Panc1 (cell line): ENCODE measurements at regions not wholly inside any gene's neighbourhood (a gene's known extent, or its start where the extent isn't known, plus 50 kb on each side); places are given as distances from the start of the nearest gene placed in this dataset.

ENCODE experiments used
- CTCF ChIP-seq: fragments of 450-650 bp; IDR thresholded peaks from 2 replicates; pipeline ENCODE4 v1.5.1; 2017; ENCODE audit warnings: mild to moderate bottlenecking
- POLR2AphosphoS5 ChIP-seq: IDR thresholded peaks from 2 replicates; pipeline ENCODE4 v1.6.1; 2012; ENCODE audit warnings: mild to moderate bottlenecking, low read depth, low read length, moderate library complexity
- SIN3A ChIP-seq: IDR thresholded peaks from 2 replicates; pipeline ENCODE4 v1.6.1; 2012; ENCODE audit warnings: low read depth, mild to moderate bottlenecking, low read length, moderate library complexity, borderline replicate concordance; ENCODE audit not compliant: insufficient read depth
- TCF7L2 ChIP-seq: IDR thresholded peaks from 2 replicates; pipeline ENCODE4 v1.6.1; 2011; ENCODE audit warnings: mild to moderate bottlenecking, low read depth, low read length, inconsistent platforms
- TF ChIP-seq, protein P1 (sequence below), 2 experiments: IDR thresholded peaks; 2 replicates each; pipeline ENCODE4 v1.6.1; 2011 to 2012; ENCODE audit warnings: low read depth in 2 of 2, control low read depth in 1 of 2, low read length in 1 of 2, mild to moderate bottlenecking in 1 of 2, moderate library complexity in 1 of 2; ENCODE audit not compliant: insufficient read depth in 1 of 2

DNA sequence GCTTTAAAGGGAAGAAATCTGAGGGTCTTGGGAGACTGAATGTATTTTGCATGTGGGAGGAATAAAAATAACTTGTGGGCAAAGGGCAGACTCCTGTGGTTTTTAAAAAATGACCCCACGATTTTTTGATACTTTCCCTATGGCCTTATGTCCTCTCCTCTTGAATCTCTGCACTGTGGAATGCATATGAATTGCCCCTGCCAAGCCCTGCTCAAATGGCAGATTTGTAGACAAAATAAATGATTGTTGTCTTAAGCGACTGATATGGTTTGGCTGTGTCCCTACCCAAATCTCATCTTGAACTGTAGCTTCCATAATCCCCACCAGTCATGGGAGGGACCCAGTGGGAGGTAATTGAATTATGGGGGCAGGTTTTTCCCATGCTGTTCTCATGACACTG, 223.8 kb downstream of the DACT1 start:
- TF ChIP-seq CTCF (no peak), POLR2AphosphoS5 (no peak), TCF7L2 (no peak), SIN3A (no peak)
- TF ChIP-seq, protein P1, sequence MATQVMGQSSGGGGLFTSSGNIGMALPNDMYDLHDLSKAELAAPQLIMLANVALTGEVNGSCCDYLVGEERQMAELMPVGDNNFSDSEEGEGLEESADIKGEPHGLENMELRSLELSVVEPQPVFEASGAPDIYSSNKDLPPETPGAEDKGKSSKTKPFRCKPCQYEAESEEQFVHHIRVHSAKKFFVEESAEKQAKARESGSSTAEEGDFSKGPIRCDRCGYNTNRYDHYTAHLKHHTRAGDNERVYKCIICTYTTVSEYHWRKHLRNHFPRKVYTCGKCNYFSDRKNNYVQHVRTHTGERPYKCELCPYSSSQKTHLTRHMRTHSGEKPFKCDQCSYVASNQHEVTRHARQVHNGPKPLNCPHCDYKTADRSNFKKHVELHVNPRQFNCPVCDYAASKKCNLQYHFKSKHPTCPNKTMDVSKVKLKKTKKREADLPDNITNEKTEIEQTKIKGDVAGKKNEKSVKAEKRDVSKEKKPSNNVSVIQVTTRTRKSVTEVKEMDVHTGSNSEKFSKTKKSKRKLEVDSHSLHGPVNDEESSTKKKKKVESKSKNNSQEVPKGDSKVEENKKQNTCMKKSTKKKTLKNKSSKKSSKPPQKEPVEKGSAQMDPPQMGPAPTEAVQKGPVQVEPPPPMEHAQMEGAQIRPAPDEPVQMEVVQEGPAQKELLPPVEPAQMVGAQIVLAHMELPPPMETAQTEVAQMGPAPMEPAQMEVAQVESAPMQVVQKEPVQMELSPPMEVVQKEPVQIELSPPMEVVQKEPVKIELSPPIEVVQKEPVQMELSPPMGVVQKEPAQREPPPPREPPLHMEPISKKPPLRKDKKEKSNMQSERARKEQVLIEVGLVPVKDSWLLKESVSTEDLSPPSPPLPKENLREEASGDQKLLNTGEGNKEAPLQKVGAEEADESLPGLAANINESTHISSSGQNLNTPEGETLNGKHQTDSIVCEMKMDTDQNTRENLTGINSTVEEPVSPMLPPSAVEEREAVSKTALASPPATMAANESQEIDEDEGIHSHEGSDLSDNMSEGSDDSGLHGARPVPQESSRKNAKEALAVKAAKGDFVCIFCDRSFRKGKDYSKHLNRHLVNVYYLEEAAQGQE (IDR thresholded peaks at IDR 0.05; ENCODE audit: insufficient read depth in 1 of 2, low read depth in 2 of 2, low read length in 1 of 2), result no peak
